ENCODE measurements at regions not wholly inside any gene's neighbourhood (a gene's known extent, or its start where the extent isn't known, plus 50 kb on each side); places are given as distances from the start of the nearest gene placed in this dataset.

- TF ChIP-seq EZH2 (IDR thresholded peaks at IDR 0.05; ENCODE audit: insufficient read depth, poor library complexity, severe bottlenecking) (no peak), EZH2phosphoT487 (IDR thresholded peaks at IDR 0.05; ENCODE audit: insufficient read depth, low read depth) (no peak)
These were observed 79.7 kb upstream of the ZNF722 start for GRCh38 chr7:63918986-63919385.

Data from GM23248 (cell line).